Lung (tissue), 11 donors: ENCODE measurements at regions not wholly inside any gene's neighbourhood (a gene's known extent, or its start where the extent isn't known, plus 50 kb on each side); places are given as distances from the start of the nearest gene placed in this dataset.
A peak's percentile ranks its signal among the peaks of the same experiment; 100 is the strongest.

Experiments used
- ATAC-seq: fragments of 200-7000 bp; cut with Tn5 transposase; one replicate; pipeline ENCODE4 v1.9.1; 2020; ENCODE audit warnings: moderate number of reproducible peaks; ENCODE audit not compliant: insufficient read depth, low FRiP score
- DNase-seq, 3 donors: peaks; one replicate each; pipeline ENCODE4 v3.0.0-alpha.2; 2013 to 2017
- H3K27ac ChIP-seq, 2 donors: one replicate each; pipeline ENCODE4 v1.5.1; 2013; ENCODE audit warnings: mild to moderate bottlenecking in 2 of 2, moderate library complexity in 2 of 2, control low read depth in 1 of 2, inconsistent platforms in 1 of 2, low read depth in 1 of 2, low read length in 1 of 2
- H3K27me3 ChIP-seq, 3 donors: one replicate each; pipeline ENCODE4 v1.5.1; 2013; ENCODE audit warnings: low read length in 2 of 3; ENCODE audit not compliant: control insufficient read depth in 3 of 3, insufficient read depth in 3 of 3
- H3K36me3 ChIP-seq, 4 donors: one replicate each; pipeline ENCODE4 v1.5.1; 2013; ENCODE audit warnings: low read length in 4 of 4, mild to moderate bottlenecking in 1 of 4, moderate library complexity in 1 of 4; ENCODE audit not compliant: control insufficient read depth in 4 of 4, insufficient read depth in 4 of 4
- H3K4me1 ChIP-seq, 5 donors: one replicate each; pipeline ENCODE4 v1.5.1; 2013; ENCODE audit warnings: low read length in 5 of 5, mild to moderate bottlenecking in 2 of 5, moderate library complexity in 1 of 5; ENCODE audit not compliant: control insufficient read depth in 5 of 5, insufficient read depth in 5 of 5
- H3K4me3 ChIP-seq: one replicate; pipeline ENCODE4 v1.5.1; 2013; ENCODE audit warnings: mild to moderate bottlenecking, control low read depth, moderate library complexity
- H3K9ac ChIP-seq, 2 donors: one replicate each; pipeline ENCODE4 v1.5.1; 2013; ENCODE audit warnings: low read length in 2 of 2, control low read depth in 1 of 2; ENCODE audit not compliant: insufficient read depth in 1 of 2
- H3K9me3 ChIP-seq, 4 donors: one replicate each; pipeline ENCODE4 v1.5.1; 2013; ENCODE audit warnings: low read length in 3 of 4, mild to moderate bottlenecking in 1 of 4, moderate library complexity in 1 of 4; ENCODE audit not compliant: control insufficient read depth in 4 of 4, insufficient read depth in 3 of 4
- WGBS, 2 donors: extraction: QIAGEN DNeasy Blood & Tissue Kit; methylation state at CpG; one replicate each; pipeline ENCODE4 v1.1.7; 2013; 5-methylcytosine and 5-hydroxymethylcytosine counted together
- TF ChIP-seq, protein P1 (sequence below): IDR thresholded peaks from 2 replicates; pipeline ENCODE4 v1.5.1; 2012; ENCODE audit warnings: mild to moderate bottlenecking; ENCODE audit errors: control extremely low read depth, extremely low read depth
- donor health status: control.
- donor health status: control.
- donor health status: Bipolar disorder and iron deficiency.
- donor health status: healthy.
- donor health status: DM: yes; HTN: yes; CAD: no.

DNA sequence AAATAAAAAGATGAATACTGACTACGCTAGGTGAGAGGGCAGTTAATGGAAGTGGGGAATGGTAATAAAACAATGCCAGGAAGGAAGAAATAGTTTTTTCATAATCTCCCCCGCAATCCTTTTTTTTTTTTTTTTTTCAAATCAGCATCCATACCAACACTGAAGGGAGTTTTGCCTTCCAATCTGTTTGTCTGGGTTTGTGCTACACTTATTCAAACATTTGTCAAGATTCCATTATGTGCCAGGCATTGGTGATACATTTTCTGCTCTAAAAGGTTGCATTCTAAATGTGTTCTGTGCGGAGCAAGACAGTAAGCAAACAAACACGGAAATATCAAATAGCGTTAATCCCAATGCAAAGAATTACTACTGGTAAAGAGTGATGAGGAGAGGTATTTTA lies 437.9 kb upstream of the BOD1L1 start:
- no peak overlapping the region for H3K9ac ChIP-seq
- DNase-seq: no peak
- H3K4me3 ChIP-seq: no peak overlapping the region
- no peaks in the 10 kb centered on the region for H3K27me3 ChIP-seq
- 86 to 90% methylated on average over 5 of the region's 5 CpGs for WGBS, 2 donors
- no peak for ATAC-seq
- no peaks in the 10 kb centered on the region for H3K9me3 ChIP-seq
- no peaks in the 10 kb centered on the region for H3K36me3 ChIP-seq
- peaks cover 0 to 4% (median 0%) of the 10 kb centered on the region in 5 donors for H3K4me1 ChIP-seq
- TF ChIP-seq, protein P1, sequence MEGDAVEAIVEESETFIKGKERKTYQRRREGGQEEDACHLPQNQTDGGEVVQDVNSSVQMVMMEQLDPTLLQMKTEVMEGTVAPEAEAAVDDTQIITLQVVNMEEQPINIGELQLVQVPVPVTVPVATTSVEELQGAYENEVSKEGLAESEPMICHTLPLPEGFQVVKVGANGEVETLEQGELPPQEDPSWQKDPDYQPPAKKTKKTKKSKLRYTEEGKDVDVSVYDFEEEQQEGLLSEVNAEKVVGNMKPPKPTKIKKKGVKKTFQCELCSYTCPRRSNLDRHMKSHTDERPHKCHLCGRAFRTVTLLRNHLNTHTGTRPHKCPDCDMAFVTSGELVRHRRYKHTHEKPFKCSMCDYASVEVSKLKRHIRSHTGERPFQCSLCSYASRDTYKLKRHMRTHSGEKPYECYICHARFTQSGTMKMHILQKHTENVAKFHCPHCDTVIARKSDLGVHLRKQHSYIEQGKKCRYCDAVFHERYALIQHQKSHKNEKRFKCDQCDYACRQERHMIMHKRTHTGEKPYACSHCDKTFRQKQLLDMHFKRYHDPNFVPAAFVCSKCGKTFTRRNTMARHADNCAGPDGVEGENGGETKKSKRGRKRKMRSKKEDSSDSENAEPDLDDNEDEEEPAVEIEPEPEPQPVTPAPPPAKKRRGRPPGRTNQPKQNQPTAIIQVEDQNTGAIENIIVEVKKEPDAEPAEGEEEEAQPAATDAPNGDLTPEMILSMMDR: no peak
- H3K27ac ChIP-seq: no peak overlapping the region

- Histone ChIP-seq H3K36me3 (no peaks in the 10 kb centered on the region), H3K9me3 (peaks cover 0 to 4% (median 0%) of the 10 kb centered on the region in 4 donors), H3K4me3 (no peak overlapping the region), H3K9ac (no peak overlapping the region), H3K27me3 (no peaks in the 10 kb centered on the region), H3K4me1 (peaks cover 0 to 4% (median 0%) of the 10 kb centered on the region in 5 donors), H3K27ac (no peak overlapping the region)
- WGBS, 2 donors: 85 to 89% methylated on average over 1 of the region's 1 CpG
- DNase-seq (no peak), ATAC-seq (no peak)
- TF ChIP-seq, protein P1: no peak
Observed at GRCh38 chr4:14066979-14067378, 439.5 kb upstream of the BOD1L1 start.

GRCh38 chr4:14069886-14070285 lies 442.4 kb upstream of the BOD1L1 start:
- TF ChIP-seq, protein P1: no peak
- ATAC-seq: no peak
- WGBS, 2 donors: 53 to 79% methylated on average over 4 of the region's 4 CpGs
- H3K9ac ChIP-seq: no peak overlapping the region
- H3K27me3 ChIP-seq: no peaks in the 10 kb centered on the region
- peaks cover 0 to 4% (median 0%) of the 10 kb centered on the region in 5 donors for H3K4me1 ChIP-seq
- peaks cover 0 to 11% (median 5%) of the 10 kb centered on the region in 4 donors for H3K9me3 ChIP-seq
- DNase-seq: peak in 1 of 3 donors; percentile 11
- no peaks in the 10 kb centered on the region for H3K36me3 ChIP-seq
- H3K27ac ChIP-seq: no peak overlapping the region
- no peak overlapping the region for H3K4me3 ChIP-seq

DNA sequence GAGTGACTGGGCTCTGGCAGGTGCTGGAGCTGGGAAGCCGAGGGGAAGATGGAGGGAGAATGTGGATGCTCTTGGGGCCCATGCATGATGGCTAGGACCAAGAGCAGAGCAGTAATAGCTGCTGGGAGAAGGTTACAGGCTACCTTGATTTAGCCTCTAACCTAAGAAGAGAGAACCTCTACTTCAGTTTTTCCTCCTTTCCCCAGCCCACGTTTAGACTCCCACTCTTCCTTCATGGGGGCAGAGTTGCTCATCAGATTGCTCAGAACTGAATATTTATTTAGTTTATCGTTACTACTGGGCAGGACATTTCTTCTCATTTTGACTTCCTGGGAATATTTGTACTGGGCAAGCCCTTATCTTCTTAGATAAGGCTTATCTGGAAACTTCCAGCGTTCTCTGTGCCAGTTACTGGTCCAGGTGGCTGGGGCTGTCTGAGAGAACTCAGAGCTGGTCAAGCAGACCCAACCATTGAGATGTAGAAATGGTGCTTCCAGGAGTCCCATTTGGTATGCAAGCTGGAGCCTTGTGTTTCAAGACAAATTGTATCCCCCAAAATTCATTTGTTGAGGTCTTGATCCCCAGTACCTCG lies 442.9 kb upstream of the BOD1L1 start:
- H3K9ac ChIP-seq: no peak overlapping the region
- ATAC-seq (no peak), DNase-seq (no peak)
- peaks cover 0 to 4% (median 0%) of the 10 kb centered on the region in 5 donors for H3K4me1 ChIP-seq
- TF ChIP-seq, protein P1: no peak
- no peaks in the 10 kb centered on the region for H3K36me3 ChIP-seq
- H3K27ac ChIP-seq: no peak overlapping the region
- H3K9me3 ChIP-seq: peaks cover 0 to 11% (median 5%) of the 10 kb centered on the region in 4 donors
- H3K27me3 ChIP-seq: no peaks in the 10 kb centered on the region
- WGBS, 2 donors: 50 to 73% methylated on average over 5 of the region's 5 CpGs
- H3K4me3 ChIP-seq: no peak overlapping the region
